ENCODE measurements at regions not wholly inside any gene's neighbourhood (a gene's known extent, or its start where the extent isn't known, plus 50 kb on each side); places are given as distances from the start of the nearest gene placed in this dataset.

DNA sequence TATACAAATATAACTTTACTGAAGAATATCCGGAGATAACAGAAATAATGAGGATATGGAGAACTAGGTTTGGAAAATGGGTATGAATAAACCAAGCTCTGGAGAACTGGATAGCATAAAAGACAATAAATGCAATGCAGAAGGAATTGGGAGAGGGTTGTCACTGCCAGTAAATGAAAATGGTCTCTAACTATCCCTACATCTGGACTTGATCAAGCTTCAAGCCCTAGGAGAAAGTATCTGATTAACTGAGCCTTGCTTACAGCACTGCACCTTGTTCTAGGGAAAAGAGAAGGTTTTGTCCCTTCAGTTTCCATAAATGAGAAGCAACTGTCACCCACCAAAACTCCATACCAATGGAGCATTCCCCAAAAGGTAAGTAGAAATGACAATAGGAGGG is 514.6 kb upstream of the ZEB2 start:
- TF ChIP-seq, protein P1, sequence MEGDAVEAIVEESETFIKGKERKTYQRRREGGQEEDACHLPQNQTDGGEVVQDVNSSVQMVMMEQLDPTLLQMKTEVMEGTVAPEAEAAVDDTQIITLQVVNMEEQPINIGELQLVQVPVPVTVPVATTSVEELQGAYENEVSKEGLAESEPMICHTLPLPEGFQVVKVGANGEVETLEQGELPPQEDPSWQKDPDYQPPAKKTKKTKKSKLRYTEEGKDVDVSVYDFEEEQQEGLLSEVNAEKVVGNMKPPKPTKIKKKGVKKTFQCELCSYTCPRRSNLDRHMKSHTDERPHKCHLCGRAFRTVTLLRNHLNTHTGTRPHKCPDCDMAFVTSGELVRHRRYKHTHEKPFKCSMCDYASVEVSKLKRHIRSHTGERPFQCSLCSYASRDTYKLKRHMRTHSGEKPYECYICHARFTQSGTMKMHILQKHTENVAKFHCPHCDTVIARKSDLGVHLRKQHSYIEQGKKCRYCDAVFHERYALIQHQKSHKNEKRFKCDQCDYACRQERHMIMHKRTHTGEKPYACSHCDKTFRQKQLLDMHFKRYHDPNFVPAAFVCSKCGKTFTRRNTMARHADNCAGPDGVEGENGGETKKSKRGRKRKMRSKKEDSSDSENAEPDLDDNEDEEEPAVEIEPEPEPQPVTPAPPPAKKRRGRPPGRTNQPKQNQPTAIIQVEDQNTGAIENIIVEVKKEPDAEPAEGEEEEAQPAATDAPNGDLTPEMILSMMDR (IDR thresholded peaks at IDR 0.05), result no peak
- no peak for TF ChIP-seq POLR2A (IDR thresholded peaks at IDR 0.05)
- no peak for TF ChIP-seq EP300 (IDR thresholded peaks at IDR 0.05)
